H1 (cell line): ENCODE measurements at regions not wholly inside any gene's neighbourhood (a gene's known extent, or its start where the extent isn't known, plus 50 kb on each side); places are given as distances from the start of the nearest gene placed in this dataset.

Source experiments
- CTCF ChIA-PET: fragments of 300-600 bp; sonication (Branson Sonifier 250); formaldehyde crosslinking; loops from one replicate; lab custom pipeline; 2021; ENCODE audit not compliant: partially characterized antibody; lab: Charles Lee
- POLR2A ChIA-PET: fragments of 300-600 bp; sonication (Branson Sonifier 250); formaldehyde crosslinking; loops from one replicate; lab custom pipeline; 2021; ENCODE audit warnings: inconsistent platforms; ENCODE audit not compliant: partially characterized antibody; lab: Charles Lee
- DNase-seq, 2 experiments: peaks; one replicate each; pipeline versions ENCODE4 v3.0.0 to v3.0.0-alpha.2; 2010 to 2022; ENCODE audit warnings: low spot score in 2 of 2, low read depth in 1 of 2, mixed read lengths in 1 of 2
- FAIRE-seq: peaks from 2 replicates; lab custom pipeline; 2011; peaks lifted over from hg19 to GRCh38; lab: Jason Lieb, UNC
- H2AFZ ChIP-seq: 2 replicates; pipeline ENCODE4 v1.8.1; 2012; ENCODE audit warnings: low read length, inconsistent platforms
- H2AK5ac ChIP-seq: 2 replicates; pipeline ENCODE4 v1.6.1; 2013; ENCODE audit warnings: low read depth, low read length
- H2BK120ac ChIP-seq: replicated peaks from 2 replicates; pipeline ENCODE3; 2013; ENCODE audit warnings: low read depth, low read length, inconsistent platforms
- H2BK12ac ChIP-seq: 2 replicates; pipeline ENCODE4 v1.6.1; 2013; ENCODE audit warnings: low read depth, low read length
- H2BK15ac ChIP-seq: 2 replicates; pipeline ENCODE4 v1.6.1; 2013; ENCODE audit warnings: low read length
- H2BK20ac ChIP-seq: 2 replicates; pipeline ENCODE4 v1.6.1; 2013; ENCODE audit warnings: low read length
- H2BK5ac ChIP-seq: 2 replicates; pipeline ENCODE4 v1.6.1; 2013; ENCODE audit warnings: low read depth, low read length
- H3K14ac ChIP-seq: 2 replicates; pipeline ENCODE4 v1.6.1; 2013; ENCODE audit warnings: inconsistent platforms; ENCODE audit not compliant: insufficient read length
- H3K18ac ChIP-seq: 2 replicates; pipeline ENCODE4 v1.6.1; 2013; ENCODE audit warnings: low read length; ENCODE audit errors: extremely low read depth
- H3K23ac ChIP-seq: 2 replicates; pipeline ENCODE4 v1.6.1; 2013; ENCODE audit warnings: inconsistent platforms; ENCODE audit not compliant: insufficient read length
- H3K23me2 ChIP-seq: 2 replicates; pipeline ENCODE4 v1.6.1; 2013; ENCODE audit warnings: low read depth, low read length
- H3K27ac ChIP-seq: 2 replicates; pipeline ENCODE4 v1.6.1; 2011; ENCODE audit warnings: low read depth, low read length, inconsistent platforms
- H3K27me3 ChIP-seq, 4 experiments: replicated peaks in 1 of 4; 1 replicate in 1 of 4; 2 replicates in 3 of 4; pipeline versions ENCODE4 v1.6.1 to v1.8.1; 2011 to 2013; ENCODE audit warnings: low read length in 3 of 4, mild to moderate bottlenecking in 3 of 4, inconsistent platforms in 2 of 4, mixed read lengths in 2 of 4, moderate library complexity in 1 of 4; ENCODE audit not compliant: control insufficient read depth in 3 of 4, insufficient read depth in 3 of 4; ENCODE audit errors: extremely low read depth in 1 of 4
- H3K36me3 ChIP-seq, 4 experiments: 2 replicates each; pipeline versions ENCODE4 v1.6.1 to v1.8.1; 2011 to 2013; ENCODE audit warnings: mild to moderate bottlenecking in 4 of 4, low read length in 3 of 4, moderate library complexity in 2 of 4, control low read depth in 1 of 4, inconsistent platforms in 1 of 4; ENCODE audit not compliant: insufficient read depth in 4 of 4, control insufficient read depth in 2 of 4
- H3K4ac ChIP-seq: replicated peaks from 2 replicates; pipeline ENCODE3; 2013; ENCODE audit warnings: low read length, low read depth, mixed read lengths, inconsistent platforms; ENCODE audit not compliant: insufficient read length
- H3K4me1 ChIP-seq, 4 experiments: replicated peaks in 1 of 4; 1 replicate in 1 of 4; 2 replicates in 3 of 4; pipeline versions ENCODE4 v1.6.1 to v1.8.1; 2011 to 2013; ENCODE audit warnings: low read length in 3 of 4, inconsistent platforms in 2 of 4, mixed read lengths in 1 of 4; ENCODE audit not compliant: insufficient read depth in 4 of 4, control insufficient read depth in 3 of 4
- H3K4me2 ChIP-seq, 2 experiments: 2 replicates each; pipeline versions ENCODE4 v1.6.1 to v1.8.1; 2011 to 2013; ENCODE audit warnings: low read depth in 2 of 2, low read length in 2 of 2, control low read depth in 1 of 2, inconsistent platforms in 1 of 2, mild to moderate bottlenecking in 1 of 2; ENCODE audit not compliant: insufficient read depth in 1 of 2
- H3K4me3 ChIP-seq, 4 experiments: fragments of 200-600, 300-600 bp in 1 of 4; sonication (generic), shearing (Covaris generic), sonication (Bioruptor Twin) in 1 of 4; 2 replicates each; pipeline versions ENCODE4 v1.5.1 to v1.8.1; 2011 to 2016; ENCODE audit warnings: low read length in 4 of 4, low read depth in 3 of 4, control low read depth in 2 of 4, inconsistent platforms in 2 of 4, mild to moderate bottlenecking in 2 of 4, mixed read lengths in 1 of 4, moderate library complexity in 1 of 4; ENCODE audit not compliant: insufficient read depth in 2 of 4; ENCODE audit errors: extremely low read depth in 1 of 4
- H3K56ac ChIP-seq: replicated peaks from 2 replicates; pipeline ENCODE3; 2013; ENCODE audit warnings: low read depth, mild to moderate bottlenecking, mixed read lengths, low read length, inconsistent platforms; ENCODE audit not compliant: insufficient read length
- H3K79me1 ChIP-seq: 2 replicates; pipeline ENCODE4 v1.6.1; 2013; ENCODE audit warnings: low read depth, low read length, control low read depth
- H3K79me2 ChIP-seq, 2 experiments: 2 replicates each; pipeline versions ENCODE4 v1.6.1 to v1.8.1; 2012 to 2013; ENCODE audit warnings: low read length in 2 of 2, mild to moderate bottlenecking in 2 of 2, inconsistent platforms in 1 of 2; ENCODE audit not compliant: insufficient read depth in 2 of 2, control insufficient read depth in 1 of 2
- H3K9ac ChIP-seq, 4 experiments: replicated peaks in 1 of 4; 1 replicate in 1 of 4; 2 replicates in 3 of 4; pipeline versions ENCODE4 v1.6.1 to v1.8.1; 2011 to 2013; ENCODE audit warnings: low read depth in 3 of 4, low read length in 3 of 4, control low read depth in 2 of 4, mild to moderate bottlenecking in 2 of 4, moderate library complexity in 2 of 4, inconsistent platforms in 1 of 4; ENCODE audit errors: extremely low read depth in 1 of 4
- H3K9me3 ChIP-seq, 2 experiments: 2 replicates each; pipeline versions ENCODE4 v1.6.1 to v1.8.1; 2012 to 2013; ENCODE audit warnings: mild to moderate bottlenecking in 2 of 2, moderate library complexity in 2 of 2, control low read depth in 1 of 2, inconsistent platforms in 1 of 2, low read depth in 1 of 2, low read length in 1 of 2, mixed read lengths in 1 of 2; ENCODE audit not compliant: insufficient read depth in 2 of 2
- H4K20me1 ChIP-seq, 2 experiments: replicated peaks in 1 of 2; 2 replicates each; pipeline versions ENCODE3 to v1.8.1; 2011 to 2013; ENCODE audit warnings: inconsistent platforms in 2 of 2, low read length in 2 of 2, mild to moderate bottlenecking in 1 of 2; ENCODE audit not compliant: insufficient read depth in 2 of 2, control insufficient read depth in 1 of 2
- H4K5ac ChIP-seq: 2 replicates; pipeline ENCODE4 v1.6.1; 2013; ENCODE audit warnings: low read length, low read depth, mixed read lengths, inconsistent platforms; ENCODE audit not compliant: insufficient read length
- H4K8ac ChIP-seq: 2 replicates; pipeline ENCODE4 v1.8.0; 2013; ENCODE audit warnings: mild to moderate bottlenecking, moderate library complexity, low read length, inconsistent platforms; ENCODE audit not compliant: insufficient read depth; ENCODE audit errors: extremely low read depth
- H4K91ac ChIP-seq: replicated peaks from 2 replicates; pipeline ENCODE3; 2013; ENCODE audit warnings: low read length, mixed read lengths, inconsistent platforms; ENCODE audit not compliant: insufficient read length
- ASH2L ChIP-seq: fragments of 200-600, 300-600 bp; sonication (generic); IDR thresholded peaks from one replicate; pipeline ENCODE4 v1.7.1; 2017; ENCODE audit warnings: low read length
- HDAC2 ChIP-seq, 2 experiments: fragments of 300-600 bp in 1 of 2; sonication (generic) in 1 of 2; IDR thresholded peaks; 2 replicates each; pipeline ENCODE4 v1.6.1; 2011 to 2012; ENCODE audit warnings: low read depth in 2 of 2, low read length in 2 of 2, mild to moderate bottlenecking in 2 of 2, moderate library complexity in 2 of 2, borderline replicate concordance in 1 of 2, inconsistent platforms in 1 of 2
- MAFK ChIP-seq: IDR thresholded peaks from 2 replicates; pipeline ENCODE4 v1.6.1; 2012; ENCODE audit warnings: low read depth, mild to moderate bottlenecking, improper control_type of control experiment, low read length
- RAD21 ChIP-seq, 2 experiments: IDR thresholded peaks in 1 of 2; conservative IDR thresholded peaks in 1 of 2; 2 replicates each; pipeline ENCODE4 v1.6.1; 2011; ENCODE audit warnings: low read depth in 2 of 2, low read length in 2 of 2, improper control_type of control experiment in 1 of 2, inconsistent platforms in 1 of 2, mild to moderate bottlenecking in 1 of 2, moderate library complexity in 1 of 2
- SP4 ChIP-seq: IDR thresholded peaks from 2 replicates; pipeline ENCODE4 v1.6.1; 2012; ENCODE audit warnings: low read length, inconsistent platforms
- YY1 ChIP-seq: IDR thresholded peaks from 2 replicates; pipeline ENCODE4 v1.6.1; 2011; ENCODE audit warnings: low read depth, mild to moderate bottlenecking, low read length
- WGBS, 2 experiments: shearing (Covaris generic) in 1 of 2; methylation state at CpG; one replicate each; pipeline versions ENCODE4 v1.1.6 to v1.1.7; 2013 to 2015; ENCODE audit warnings: low lambda C conversion rate in 2 of 2, mixed read lengths in 2 of 2, inconsistent platforms in 1 of 2, low coverage in 1 of 2, missing lambda C conversion rate in 1 of 2; ENCODE audit not compliant: insufficient replicate concordance in 2 of 2, insufficient coverage in 1 of 2, insufficient read length in 1 of 2; ENCODE audit errors: extremely low coverage in 1 of 2, missing lambda C conversion rate in 1 of 2; 5-methylcytosine and 5-hydroxymethylcytosine counted together
- TF ChIP-seq, protein P1 (sequence below): IDR thresholded peaks from 2 replicates; pipeline ENCODE4 v1.6.1; 2012; ENCODE audit warnings: low read length, inconsistent platforms

DNA sequence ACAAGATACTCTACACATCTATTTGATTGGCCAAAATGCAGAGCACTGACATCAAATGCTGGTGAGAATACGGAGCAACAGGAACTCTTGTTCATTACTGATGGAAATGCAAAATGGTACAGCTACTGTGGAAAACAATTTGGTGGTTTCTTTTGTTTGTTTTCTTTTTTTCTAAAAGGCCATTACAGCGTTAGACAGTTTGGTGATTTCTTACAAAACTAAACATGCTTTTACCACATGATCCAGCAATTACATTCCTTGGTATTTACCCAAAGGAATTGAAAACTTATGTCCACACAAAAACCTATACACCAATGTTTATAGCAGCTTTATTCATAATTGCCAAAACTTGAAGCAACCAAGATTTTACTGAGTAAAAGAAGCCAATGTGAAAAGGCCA lies 66.4 kb upstream of the FBXO28 start:
- Histone ChIP-seq H2BK15ac (no peak overlapping the region), H4K91ac (no peak overlapping the region), H3K9ac (no peak overlapping the region), H3K4me1 (no peaks in the 10 kb centered on the region), H4K8ac (no peak overlapping the region), H3K23me2 (no peaks in the 10 kb centered on the region), H2BK20ac (no peak overlapping the region), H3K56ac (no peak overlapping the region), H3K4me3 (no peak overlapping the region), H3K79me1 (no peaks in the 10 kb centered on the region), H4K20me1 (no peaks in the 10 kb centered on the region), H2AFZ (no peak overlapping the region), H3K27ac (no peak overlapping the region), H2BK5ac (no peak overlapping the region), H2AK5ac (no peak overlapping the region), H3K27me3 (no peaks in the 10 kb centered on the region), H3K79me2 (no peaks in the 10 kb centered on the region), H2BK12ac (no peak overlapping the region), H3K18ac (no peak overlapping the region), H4K5ac (no peak overlapping the region), H3K4me2 (no peak overlapping the region), H3K9me3 (no peaks in the 10 kb centered on the region), H2BK120ac (no peak overlapping the region), H3K36me3 (no peaks in the 10 kb centered on the region; a peak in 1 of 8 replicates), H3K23ac (no peak overlapping the region), H3K14ac (no peak overlapping the region), H3K4ac (no peak overlapping the region)
- WGBS, 2 experiments: 79% methylated on average over 2 of the region's 2 CpGs; no CpG with 5 or more reads in 1 of the 2 experiments
- CTCF ChIA-PET: interaction anchor here (1.2 kb wide), 1 partner anchor 95 kb away, joined by 3 read pairs; no protein-coding TSS in a partner anchor
- DNase-seq: no peak
- POLR2A ChIA-PET: interaction anchor here (0.5 kb wide), 1 partner anchor 67 kb away, joined by 4 read pairs; the partner anchor contains the start of gene FBXO28
- no peak for FAIRE-seq
- no peak for TF ChIP-seq HDAC2 (IDR thresholded peaks at IDR 0.05; ENCODE audit: borderline replicate concordance in 1 of 2, low read depth in 2 of 2, low read length in 2 of 2)
- TF ChIP-seq SP4: no peak
- TF ChIP-seq, protein P1, sequence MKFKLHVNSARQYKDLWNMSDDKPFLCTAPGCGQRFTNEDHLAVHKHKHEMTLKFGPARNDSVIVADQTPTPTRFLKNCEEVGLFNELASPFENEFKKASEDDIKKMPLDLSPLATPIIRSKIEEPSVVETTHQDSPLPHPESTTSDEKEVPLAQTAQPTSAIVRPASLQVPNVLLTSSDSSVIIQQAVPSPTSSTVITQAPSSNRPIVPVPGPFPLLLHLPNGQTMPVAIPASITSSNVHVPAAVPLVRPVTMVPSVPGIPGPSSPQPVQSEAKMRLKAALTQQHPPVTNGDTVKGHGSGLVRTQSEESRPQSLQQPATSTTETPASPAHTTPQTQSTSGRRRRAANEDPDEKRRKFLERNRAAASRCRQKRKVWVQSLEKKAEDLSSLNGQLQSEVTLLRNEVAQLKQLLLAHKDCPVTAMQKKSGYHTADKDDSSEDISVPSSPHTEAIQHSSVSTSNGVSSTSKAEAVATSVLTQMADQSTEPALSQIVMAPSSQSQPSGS: no peak
- no peak for TF ChIP-seq YY1
- TF ChIP-seq RAD21 (IDR thresholded peaks at IDR 0.05 in 1 of 2, conservative IDR thresholded peaks at IDR 0.05 in 1 of 2; ENCODE audit: low read depth in 2 of 2, low read length in 2 of 2): no peak
- no peak for TF ChIP-seq MAFK
- no peak for TF ChIP-seq ASH2L
